GM18858 (cell line): ENCODE measurements at regions not wholly inside any gene's neighbourhood (a gene's known extent, or its start where the extent isn't known, plus 50 kb on each side); places are given as distances from the start of the nearest gene placed in this dataset.
"Not testable (repeated sequence)": the region's sequence is repeated elsewhere in the genome, so short reads cannot be mapped to it uniquely, and the experiment has no call there.

ENCODE experiments used
- ATAC-seq: cut with Tn5 transposase; IDR thresholded peaks from one replicate; pipeline ENCODE4 v1.9.1; 2021; ENCODE audit not compliant: unreplicated experiment

- ATAC-seq: peak; percentile 52
Observed at GRCh38 chr7:81887098-81888090, 117.5 kb upstream of the HGF start.

- no peak for ATAC-seq
Observed at GRCh38 chr7:81886211-81886764, 116.4 kb upstream of the HGF start.

DNA sequence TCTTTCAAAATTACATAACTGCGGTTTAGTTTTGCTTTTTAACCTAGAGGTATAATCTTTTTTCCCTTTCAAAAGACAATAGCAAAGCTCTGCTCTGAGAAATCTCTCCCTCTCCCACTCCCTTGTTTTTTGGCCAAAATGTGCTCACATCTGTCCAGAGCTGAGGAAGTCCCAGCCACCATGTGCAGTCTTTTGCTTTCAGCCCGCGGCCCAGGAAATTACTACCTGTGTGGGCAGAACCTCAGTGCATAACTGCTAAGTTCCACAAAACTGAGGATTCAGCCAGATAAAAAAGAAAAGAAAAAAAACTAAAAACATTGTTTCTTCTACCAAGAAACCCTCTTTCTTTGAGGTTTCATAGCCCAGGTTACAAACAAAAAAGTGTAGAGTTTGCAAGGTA, 115.0 kb upstream of the HGF start:
- ATAC-seq: no peak

- no peak for ATAC-seq
Observed at GRCh38 chr7:81883801-81884393, 114.0 kb upstream of the HGF start.

DNA sequence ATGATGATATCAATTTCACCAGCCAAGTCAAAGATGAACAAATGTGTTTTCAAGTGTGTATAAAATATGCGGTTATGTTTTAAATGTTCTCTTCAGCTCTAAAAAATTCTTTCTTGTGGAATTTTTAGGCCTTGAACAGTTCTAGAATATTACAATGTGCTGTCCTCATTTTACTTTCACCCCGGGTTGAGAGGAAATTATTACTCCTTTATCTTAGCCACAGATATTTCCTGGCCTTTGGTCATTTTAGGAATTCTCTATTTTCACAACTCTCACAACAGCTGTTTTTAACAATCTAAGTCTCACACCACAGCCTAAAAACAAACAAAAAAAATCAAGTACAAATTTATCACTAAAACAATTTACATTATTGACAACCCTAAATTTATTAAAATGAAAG, 112.2 kb upstream of the HGF start:
- ATAC-seq: no peak

GRCh38 chr7:81877890-81878289, 108.0 kb upstream of the HGF start:
- ATAC-seq: no peak

GRCh38 chr7:81873559-81873958, 103.7 kb upstream of the HGF start:
- ATAC-seq: peak; percentile 57

DNA sequence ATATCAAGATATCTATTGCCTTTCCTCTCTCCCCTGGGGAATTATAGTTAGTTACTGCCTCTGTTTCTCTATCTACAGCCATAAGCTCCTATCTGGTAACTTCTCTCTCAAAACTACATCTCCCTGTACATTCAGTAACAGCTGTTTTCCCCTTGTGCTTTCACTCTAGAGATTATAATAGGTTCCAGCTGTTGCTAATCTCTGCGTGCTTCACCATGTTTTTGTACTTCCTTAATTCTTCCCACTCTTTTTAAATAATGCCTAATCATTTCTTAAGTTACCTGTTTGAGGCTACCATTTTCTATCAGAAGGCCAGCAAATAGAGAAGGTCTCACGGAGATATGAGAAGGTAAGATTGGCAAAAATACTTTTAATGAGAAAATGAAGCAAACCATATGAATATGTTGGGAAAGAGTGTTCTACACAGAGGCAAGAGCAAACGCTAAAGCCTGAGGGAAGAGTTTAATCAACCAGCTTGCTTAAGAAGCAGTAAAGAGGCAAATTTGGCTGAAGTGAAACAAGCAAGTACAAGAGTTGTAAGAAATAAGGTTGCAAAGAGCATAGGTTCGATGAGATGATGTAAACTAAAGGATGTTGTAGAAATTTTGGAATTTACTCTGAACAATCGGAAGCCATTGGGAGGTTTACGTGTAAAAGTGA, 101.9 kb upstream of the HGF start:
- ATAC-seq: no peak

- no peak for ATAC-seq
Observed at GRCh38 chr7:81870608-81871007, 100.8 kb upstream of the HGF start.

GRCh38 chr7:81869670-81870069, 99.8 kb upstream of the HGF start:
- no peak for ATAC-seq

DNA sequence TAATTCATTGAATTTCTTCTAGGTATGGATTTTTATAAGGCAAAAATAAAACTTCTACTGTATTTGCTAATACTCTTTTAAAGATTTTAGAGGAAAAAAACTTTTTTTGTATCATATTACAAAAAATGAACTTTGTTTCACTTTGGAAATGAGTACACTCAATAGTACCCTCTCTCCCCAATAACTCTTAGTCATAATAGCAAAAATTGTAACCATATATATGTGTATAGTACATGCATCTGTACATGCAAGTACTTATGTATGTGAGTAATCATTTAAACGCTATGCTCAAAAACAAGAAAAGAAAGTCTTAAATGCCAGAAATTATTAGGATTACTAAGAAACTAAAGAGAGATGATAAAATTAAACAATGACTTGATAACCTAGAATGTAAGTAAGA, 95.9 kb upstream of the HGF start:
- peak; percentile 41 for ATAC-seq

DNA sequence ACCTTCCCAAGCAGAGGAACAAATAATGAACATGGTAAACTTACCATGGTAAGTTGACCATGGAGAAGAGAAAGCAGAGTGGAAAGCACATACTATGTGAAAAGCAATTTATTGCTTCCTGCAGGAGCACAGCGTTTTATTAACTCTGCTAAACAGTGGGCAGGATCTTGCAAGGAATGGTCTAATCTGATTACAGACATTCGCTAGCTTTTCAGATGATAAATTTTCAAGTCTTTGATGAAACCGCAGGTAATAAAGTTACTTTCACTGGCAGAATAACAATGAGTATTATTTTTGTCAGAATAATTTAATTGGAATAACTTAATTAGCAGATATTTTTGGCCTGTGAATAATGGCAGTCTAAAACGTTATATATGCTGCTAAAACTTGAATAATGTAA, 89.6 kb upstream of the HGF start:
- no peak for ATAC-seq

DNA sequence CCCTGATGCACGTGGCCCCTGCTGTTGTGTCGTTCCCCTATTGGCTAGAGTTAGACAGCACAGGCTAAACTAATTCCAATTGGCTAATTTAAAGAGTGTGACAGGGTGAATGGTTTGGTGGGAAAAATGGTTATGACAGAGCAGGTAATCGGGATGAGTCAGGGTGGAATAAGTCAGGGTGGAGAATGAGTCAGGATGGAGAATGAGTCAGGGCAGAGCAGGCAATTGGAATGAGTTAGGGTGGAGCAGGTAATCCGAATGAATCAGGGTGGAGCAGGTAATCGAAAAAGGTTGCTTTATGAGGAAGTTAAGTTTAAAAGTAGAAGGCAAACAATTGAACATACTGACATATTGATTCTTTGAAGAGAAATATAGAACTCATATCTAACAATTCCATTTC, 89.0 kb upstream of the HGF start:
- ATAC-seq: not testable (repeated sequence)

GRCh38 chr7:81857385-81857784, 87.5 kb upstream of the HGF start:
- no peak for ATAC-seq

GRCh38 chr7:81854518-81854917, 84.7 kb upstream of the HGF start:
- ATAC-seq: no peak

- ATAC-seq: no peak
Observed at GRCh38 chr7:81852701-81853100, 82.9 kb upstream of the HGF start.

DNA sequence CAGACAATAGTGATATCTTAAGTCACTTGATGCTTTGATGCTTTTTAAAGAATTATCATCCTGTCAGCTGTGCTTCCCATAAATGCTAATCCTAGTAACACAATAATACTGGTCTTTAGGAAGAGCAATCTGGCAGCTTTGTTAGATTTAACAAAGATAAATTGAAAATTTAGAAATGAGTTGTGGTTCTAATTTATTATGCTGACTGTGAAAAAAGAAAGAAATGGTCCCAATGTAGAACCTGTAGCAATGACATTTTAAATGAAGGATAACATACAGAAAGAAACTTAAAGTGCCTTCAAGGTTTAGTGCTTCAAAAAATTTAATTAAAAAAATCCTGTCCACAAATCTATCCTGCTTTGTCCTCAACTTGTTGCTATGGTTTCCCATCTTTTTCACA, 81.6 kb upstream of the HGF start:
- ATAC-seq: no peak

DNA sequence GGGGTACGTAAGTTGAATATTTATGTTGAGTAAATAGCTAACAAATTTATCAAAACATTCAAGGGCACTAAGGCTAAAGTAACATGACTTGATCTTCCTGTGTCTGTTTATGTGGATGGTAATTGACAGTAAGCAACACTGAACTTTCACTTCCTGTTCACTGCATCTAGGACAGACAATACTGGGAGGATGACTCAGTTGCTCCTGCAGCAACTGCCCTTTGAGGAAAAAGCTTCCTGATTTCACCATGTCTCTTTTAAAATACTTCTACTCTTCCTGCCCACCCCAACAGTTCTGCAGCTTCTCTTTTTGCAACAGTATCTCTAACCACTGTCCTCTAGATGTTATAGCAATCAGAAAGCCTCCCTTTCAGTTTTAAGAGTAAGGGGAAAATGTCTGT, 76.6 kb upstream of the HGF start:
- peak; percentile 61 for ATAC-seq

GRCh38 chr7:81845744-81846241, 75.9 kb upstream of the HGF start:
- ATAC-seq: peak; percentile 90

- ATAC-seq: not testable (repeated sequence)
Observed at GRCh38 chr7:81843657-81844056, 73.8 kb upstream of the HGF start.

DNA sequence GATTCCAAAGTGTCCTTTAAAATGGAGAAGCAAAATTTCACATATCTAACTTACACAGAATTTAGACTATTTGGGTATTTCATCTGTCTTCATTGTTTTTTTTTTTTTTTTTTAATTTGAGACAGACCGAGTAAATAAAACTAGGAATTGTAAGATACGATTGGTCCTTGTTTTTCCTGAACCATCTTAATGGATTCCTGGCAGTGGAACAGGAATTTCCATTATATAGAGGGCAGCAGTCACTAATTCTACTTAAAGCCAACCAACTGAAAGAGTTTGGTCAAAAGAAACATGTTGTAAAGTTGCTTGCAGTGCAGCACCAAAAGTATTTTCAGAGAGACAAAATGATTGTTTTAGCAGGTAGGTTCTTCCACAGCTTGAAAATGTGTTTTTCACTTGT, 72.5 kb upstream of the HGF start:
- ATAC-seq: no peak
